G401 (cell line): ENCODE measurements at regions not wholly inside any gene's neighbourhood (a gene's known extent, or its start where the extent isn't known, plus 50 kb on each side); places are given as distances from the start of the nearest gene placed in this dataset.
"Not testable (repeated sequence)": the region's sequence is repeated elsewhere in the genome, so short reads cannot be mapped to it uniquely, and the experiment has no call there.

ENCODE experiments used
- DNase-seq: peaks from one replicate; pipeline ENCODE4 v3.0.0-alpha.2; 2015; ENCODE audit warnings: low spot score
- in situ Hi-C: cut with HindIII; loops from 2 replicates; pipeline ENCODE4 v1.10.0; 2016; ENCODE audit warnings: low sequenced_read_pairs, mixed read lengths

- DNase-seq = no peak
- in situ Hi-C loops = no loop called here
Observed at GRCh38 chr3:187545366-187545765, 124.8 kb downstream of the SST start.

- no peak for DNase-seq
- in situ Hi-C loops = no loop called here
Observed at GRCh38 chr3:187544326-187544725, 125.9 kb downstream of the SST start.

GRCh38 chr3:187540847-187541246 is 129.3 kb downstream of the SST start:
- no peak for DNase-seq
- in situ Hi-C loops = no loop called here

GRCh38 chr3:187536185-187536584 is 134.0 kb downstream of the SST start:
- in situ Hi-C loops = no loop called here
- no peak for DNase-seq

DNA sequence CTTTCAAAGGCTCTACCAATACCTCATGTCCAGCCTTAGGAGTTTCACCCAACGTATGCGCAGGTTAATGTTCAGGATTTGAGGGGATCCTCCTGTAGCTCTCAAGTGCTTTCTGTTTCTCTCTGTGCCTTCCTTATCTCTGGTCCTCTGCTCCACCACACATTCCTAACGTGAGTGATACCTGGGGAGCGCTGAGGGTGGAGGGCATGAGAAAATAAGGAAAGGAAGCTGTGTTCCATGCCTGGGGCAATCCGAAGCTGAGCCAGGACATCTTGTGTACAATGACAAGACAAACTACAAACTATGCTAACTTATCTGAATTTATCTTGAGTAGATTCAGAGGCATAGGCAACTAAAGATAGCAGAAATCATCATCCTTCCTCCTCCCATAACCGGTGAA is 136.4 kb downstream of the SST start:
- in situ Hi-C loops = no loop called here

GRCh38 chr3:187531831-187532230 is 138.4 kb downstream of the SST start:
- no peak for DNase-seq
- in situ Hi-C loops = no loop called here

More for the DNA sequence above, 136.4 kb downstream of the SST start:
- no peak for DNase-seq

DNA sequence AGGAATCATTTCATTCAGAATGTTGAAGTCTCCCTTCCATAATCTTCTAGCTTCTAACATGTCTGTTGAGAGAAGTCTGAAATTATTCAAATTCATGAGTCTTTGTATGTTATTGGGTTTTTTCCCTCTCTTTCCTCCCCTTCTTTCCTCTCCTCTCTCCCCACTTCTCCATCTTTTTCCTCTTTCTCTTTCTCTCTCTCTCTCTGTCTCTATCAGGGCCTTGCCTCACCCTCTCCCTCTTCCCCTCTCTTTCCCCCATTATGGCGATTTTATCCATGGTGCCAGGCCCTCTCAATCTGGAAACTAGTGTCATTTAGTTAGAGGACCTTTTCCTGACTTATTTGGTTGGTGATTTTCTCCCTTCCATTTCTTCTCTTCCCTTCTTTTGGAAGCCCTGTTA is 147.3 kb downstream of the SST start:
- in situ Hi-C loops = no loop called here
- no peak for DNase-seq

DNA sequence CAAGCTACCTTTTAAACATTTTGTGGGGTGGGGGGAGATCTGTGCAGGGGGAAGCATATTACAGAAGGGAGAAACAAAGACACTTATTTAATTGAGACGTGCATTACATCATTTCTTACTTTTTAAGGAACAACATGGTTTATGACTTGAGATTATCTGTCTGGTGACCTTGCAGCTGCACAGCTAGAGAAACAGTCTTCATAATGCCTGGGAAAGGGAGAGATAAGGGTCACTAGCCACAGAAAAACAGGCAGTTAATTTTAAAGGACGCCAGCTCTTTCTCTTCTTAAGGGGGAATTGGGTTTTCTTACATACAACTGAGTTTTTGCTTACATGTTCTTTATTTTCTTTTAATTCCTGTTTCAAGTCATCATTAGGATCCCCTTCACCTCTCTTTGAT is 147.9 kb downstream of the SST start:
- in situ Hi-C loops = no loop called here
- DNase-seq = no peak

DNA sequence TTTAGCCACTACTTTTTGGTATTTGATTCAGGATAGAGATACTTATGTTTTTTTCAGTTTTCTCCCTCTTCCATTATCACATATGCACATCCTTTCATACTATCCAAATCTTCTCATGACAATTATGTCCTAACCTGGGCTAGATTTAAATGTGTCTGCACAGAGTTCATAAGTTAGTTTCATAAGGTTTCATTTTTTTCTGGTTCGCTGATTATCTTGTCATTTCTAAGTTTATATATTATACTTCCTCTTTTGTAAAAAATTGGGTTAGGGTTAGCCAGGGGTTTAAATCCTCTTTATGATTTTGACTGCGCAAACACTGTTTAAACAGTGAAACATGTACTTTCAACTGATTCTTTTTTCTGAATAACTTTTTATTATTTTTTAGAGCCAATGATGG is 148.6 kb downstream of the SST start:
- no peak for DNase-seq
- in situ Hi-C loops = no loop called here

- in situ Hi-C loops = no loop called here
- DNase-seq = no peak
Observed at GRCh38 chr3:187520027-187520945, 149.9 kb downstream of the SST start.

- DNase-seq = no peak
Observed at GRCh38 chr3:187519428-187519890, 150.7 kb downstream of the SST start.

DNA sequence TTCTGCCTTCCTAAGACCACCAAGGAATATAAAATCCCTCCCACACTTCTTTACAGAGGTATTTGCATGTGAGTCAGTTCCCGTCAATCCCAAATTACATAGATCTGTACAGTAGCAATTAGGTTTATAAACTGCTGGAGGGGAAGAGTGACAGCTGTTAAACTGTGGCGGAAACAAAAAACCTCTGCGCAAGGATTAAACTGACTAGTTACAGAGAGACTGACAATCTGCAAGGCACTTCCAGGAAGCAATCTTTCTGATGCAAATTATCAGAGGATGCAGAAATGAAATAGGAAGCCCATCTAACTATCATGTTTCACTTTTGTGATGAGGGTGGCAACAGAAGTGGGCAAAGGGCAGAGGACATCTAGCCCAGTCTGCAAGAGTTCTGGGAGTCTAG is 150.4 kb downstream of the RTP4 start:
- in situ Hi-C loops = no loop called here

More at GRCh38 chr3:187519428-187519890, 150.7 kb downstream of the SST start:
- in situ Hi-C loops = no loop called here

GRCh38 chr3:187518207-187518606 is 150.0 kb downstream of the RTP4 start:
- in situ Hi-C loops = no loop called here
- DNase-seq = no peak

More for the DNA sequence above, 150.4 kb downstream of the RTP4 start:
- DNase-seq = no peak

DNA sequence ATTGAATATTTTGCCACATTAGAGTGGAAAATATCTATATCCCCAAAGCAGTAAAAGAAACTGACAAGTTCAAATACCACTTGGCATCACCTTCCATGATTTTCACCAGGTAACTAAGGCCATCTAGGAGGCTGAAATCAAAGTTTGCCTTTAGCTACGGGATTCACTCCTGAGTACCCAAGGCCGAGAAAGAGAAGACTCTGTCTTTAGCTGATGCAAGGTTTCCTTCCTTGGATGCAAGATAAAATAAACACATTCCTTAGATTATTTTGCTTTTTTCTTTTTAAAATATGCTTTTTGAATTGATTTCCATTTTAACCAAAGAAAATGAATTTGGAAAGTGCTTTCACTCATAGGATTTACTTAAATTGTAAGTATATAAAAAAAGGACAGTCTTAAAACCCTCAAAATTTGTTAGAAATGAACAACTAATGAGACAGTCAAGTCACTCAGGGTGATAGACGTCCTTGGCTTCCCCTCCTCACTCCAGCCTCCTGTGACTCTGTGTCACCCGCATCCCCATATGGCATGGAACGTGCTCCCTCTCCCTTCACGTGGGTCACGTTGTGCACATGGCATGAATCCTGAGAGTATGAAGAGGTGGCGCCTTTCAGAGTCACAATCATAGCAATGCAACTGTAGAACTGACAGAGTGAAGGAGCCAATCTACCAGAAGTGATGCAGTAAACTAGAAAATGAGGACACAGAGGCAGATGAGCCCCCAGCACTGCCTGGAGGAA is 148.4 kb downstream of the RTP4 start:
- no peak for DNase-seq
- in situ Hi-C loops = no loop called here

- in situ Hi-C loops = no loop called here
- DNase-seq = no peak
Observed at GRCh38 chr3:187507905-187508304, 139.7 kb downstream of the RTP4 start.

GRCh38 chr3:187507266-187507665 is 139.1 kb downstream of the RTP4 start:
- DNase-seq = no peak
- in situ Hi-C loops = no loop called here

DNA sequence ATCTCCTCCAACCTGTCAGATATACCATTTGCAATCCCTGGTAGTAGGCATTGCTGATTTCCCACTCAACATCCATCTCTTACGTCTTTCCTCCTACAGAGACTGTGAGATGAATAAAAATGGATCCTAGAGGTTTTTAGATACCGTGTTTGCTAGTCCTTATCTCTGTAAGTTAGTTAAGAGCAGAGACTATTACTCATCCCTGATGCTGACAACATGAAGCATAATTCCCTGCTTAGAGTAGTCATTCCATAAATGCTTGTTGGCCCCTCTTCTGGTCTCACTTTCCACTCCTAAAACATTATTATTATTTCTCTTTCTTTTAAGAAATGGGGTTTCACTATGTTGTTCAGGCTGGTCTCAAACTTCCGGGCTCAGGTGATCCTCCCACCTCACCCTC is 136.2 kb downstream of the RTP4 start:
- no peak for DNase-seq
- in situ Hi-C loops = no loop called here

DNA sequence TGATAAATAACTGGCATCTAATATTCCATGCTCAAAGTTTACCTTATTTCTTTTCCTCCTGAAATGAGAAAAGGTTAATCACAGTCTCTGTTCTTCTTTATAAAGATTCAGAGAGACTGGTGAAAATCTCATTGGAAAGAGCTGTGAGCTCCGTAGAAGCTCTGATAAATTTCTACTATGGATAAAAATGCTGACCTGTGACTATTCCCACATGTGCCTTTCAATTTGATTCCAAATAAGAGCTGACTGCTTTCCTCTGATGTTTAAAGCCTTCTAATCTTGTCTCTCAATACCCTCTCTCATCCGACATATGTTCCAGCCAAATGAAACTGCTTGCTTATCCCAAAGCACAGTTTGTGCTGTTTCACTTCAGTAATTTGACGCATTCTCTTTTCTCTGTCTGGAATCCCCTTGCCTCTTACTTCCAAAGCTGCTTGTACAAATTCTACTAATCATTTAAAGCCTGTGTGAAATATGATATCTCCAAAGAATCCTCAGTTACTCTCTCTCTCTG is 130.1 kb downstream of the RTP4 start:
- in situ Hi-C loops = no loop called here
- no peak for DNase-seq

DNA sequence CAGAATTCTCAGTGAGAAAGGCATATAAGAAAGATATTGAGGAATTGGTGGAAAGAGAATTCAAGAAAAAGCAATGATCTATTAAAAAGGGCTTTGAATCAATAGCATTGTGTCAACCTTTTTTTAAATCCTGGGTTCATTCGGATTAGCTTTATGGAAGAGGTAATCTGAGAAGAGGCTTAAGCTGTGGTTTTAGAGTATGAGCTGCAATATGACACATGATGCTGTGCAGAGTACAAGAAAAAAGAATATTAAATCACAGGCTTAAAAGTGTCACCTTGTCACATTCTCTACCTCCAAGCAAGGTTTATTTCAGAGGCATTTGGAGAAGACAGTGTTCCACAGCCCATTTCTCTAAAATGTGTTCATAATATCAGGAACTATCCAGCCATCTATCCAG is 128.9 kb downstream of the RTP4 start:
- in situ Hi-C loops = no loop called here
- no peak for DNase-seq

- in situ Hi-C loops = not testable (repeated sequence)
Observed at GRCh38 chr3:187494056-187494455, 125.9 kb downstream of the RTP4 start.

More at GRCh38 chr3:187494056-187494455, 125.9 kb downstream of the RTP4 start:
- DNase-seq = not testable (repeated sequence)
